Right ventricle myocardium inferior (tissue), 1 donor: ENCODE measurements at regions not wholly inside any gene's neighbourhood (a gene's known extent, or its start where the extent isn't known, plus 50 kb on each side); places are given as distances from the start of the nearest gene placed in this dataset.

Experiments used
- ATAC-seq: fragments of 200-7000 bp; cut with Tn5 transposase; one replicate; pipeline ENCODE4 v1.9.1; 2020; ENCODE audit warnings: mild to moderate bottlenecking, moderate library complexity
- DNase-seq: peaks from one replicate; pipeline ENCODE4 v3.0.0; 2021; ENCODE audit errors: missing footprints
- intact Hi-C: fragments of 100-400 bp; cut with DNase I; formaldehyde crosslinking; loops from one replicate; pipeline ENCODE4 v1.11.0; 2022
- donor health status: DM: no; HTN: yes; CAD: no; lungs with severe emphysema.

- no peak for ATAC-seq
- no peak for DNase-seq
- intact Hi-C loops: no loop called here
These were observed 356.9 kb upstream of the MARCKS start for GRCh38 chr6:113500221-113500620.

GRCh38 chr6:113505084-113505699, 352.0 kb upstream of the MARCKS start:
- intact Hi-C loops: no loop called here
- DNase-seq: no peak
- no peak for ATAC-seq

- ATAC-seq (no peak), DNase-seq (no peak)
- intact Hi-C loops: no loop called here
These were observed 348.9 kb upstream of the MARCKS start for GRCh38 chr6:113508249-113508648.

- intact Hi-C loops: no loop called here
These were observed 346.0 kb upstream of the MARCKS start for GRCh38 chr6:113511100-113511499.

GRCh38 chr6:113512576-113512975, 344.6 kb upstream of the MARCKS start:
- DNase-seq (no peak), ATAC-seq (no peak)
- intact Hi-C loops: no loop called here

More at GRCh38 chr6:113511100-113511499, 346.0 kb upstream of the MARCKS start:
- DNase-seq: no peak
- no peak for ATAC-seq

- intact Hi-C loops: no loop called here
- no peak for DNase-seq
- no peak for ATAC-seq
These were observed 344.1 kb upstream of the MARCKS start for GRCh38 chr6:113513086-113513485.

GRCh38 chr6:113522376-113522775, 334.8 kb upstream of the MARCKS start:
- intact Hi-C loops: no loop called here
- ATAC-seq: no peak
- DNase-seq: no peak

- ATAC-seq (no peak), DNase-seq (no peak)
- intact Hi-C loops: no loop called here
These were observed 332.3 kb upstream of the MARCKS start for GRCh38 chr6:113524826-113525225.

GRCh38 chr6:113526553-113526952, 330.6 kb upstream of the MARCKS start:
- DNase-seq: no peak
- no peak for ATAC-seq
- intact Hi-C loops: no loop called here

GRCh38 chr6:113526995-113527394, 330.1 kb upstream of the MARCKS start:
- no peak for ATAC-seq
- intact Hi-C loops: no loop called here
- no peak for DNase-seq

- ATAC-seq (no peak), DNase-seq (no peak)
- intact Hi-C loops: no loop called here
These were observed 329.0 kb upstream of the MARCKS start for GRCh38 chr6:113528111-113528510.

GRCh38 chr6:113529196-113529595, 327.9 kb upstream of the MARCKS start:
- DNase-seq: no peak
- intact Hi-C loops: no loop called here
- ATAC-seq: no peak

- intact Hi-C loops: no loop called here
- DNase-seq: no peak
- no peak for ATAC-seq
These were observed 327.3 kb upstream of the MARCKS start for GRCh38 chr6:113529879-113530278.

- intact Hi-C loops: no loop called here
- DNase-seq (no peak), ATAC-seq (no peak)
These were observed 326.4 kb upstream of the MARCKS start for GRCh38 chr6:113530769-113531168.

- intact Hi-C loops: no loop called here
- no peak for ATAC-seq
These were observed 317.9 kb upstream of the MARCKS start for GRCh38 chr6:113539202-113539601.

GRCh38 chr6:113539623-113540022, 317.5 kb upstream of the MARCKS start:
- intact Hi-C loops: no loop called here
- no peak for ATAC-seq
- no peak for DNase-seq

More at GRCh38 chr6:113539202-113539601, 317.9 kb upstream of the MARCKS start:
- DNase-seq: no peak

GRCh38 chr6:113540466-113540865, 316.7 kb upstream of the MARCKS start:
- intact Hi-C loops: no loop called here
- DNase-seq (no peak), ATAC-seq (no peak)

GRCh38 chr6:113551168-113551567, 306.0 kb upstream of the MARCKS start:
- ATAC-seq: no peak
- intact Hi-C loops: no loop called here
- no peak for DNase-seq

GRCh38 chr6:113556775-113557174, 300.4 kb upstream of the MARCKS start:
- ATAC-seq: no peak
- intact Hi-C loops: no loop called here
- no peak for DNase-seq

GRCh38 chr6:113558431-113558830, 298.7 kb upstream of the MARCKS start:
- DNase-seq: no peak
- intact Hi-C loops: no loop called here
- no peak for ATAC-seq

- ATAC-seq: no peak
- no peak for DNase-seq
- intact Hi-C loops: no loop called here
These were observed 298.2 kb upstream of the MARCKS start for GRCh38 chr6:113558966-113559365.
